Endothelial cell of umbilical vein (primary cell): ENCODE measurements at regions not wholly inside any gene's neighbourhood (a gene's known extent, or its start where the extent isn't known, plus 50 kb on each side); places are given as distances from the start of the nearest gene placed in this dataset.

Source experiments
- BruUV-seq: library from RNA; stranded (reverse); fragments of 400-500 nt; replicated peaks from 2 replicates; lab custom pipeline; 2021; lab: Mats Ljungman, UMichigan
- CTCF ChIA-PET: fragments of 300-600, 350-600 bp; sonication (Branson Sonifier 250); formaldehyde crosslinking; loops from one replicate; lab custom pipeline; 2021; ENCODE audit warnings: antibody characterized with exemption, inconsistent platforms; lab: Charles Lee
- POLR2A ChIA-PET: fragments of 300-600, 350-600 bp; sonication (Branson Sonifier 250); formaldehyde crosslinking; loops from one replicate; lab custom pipeline; 2021; ENCODE audit warnings: antibody characterized with exemption, inconsistent platforms; lab: Charles Lee
- DNase-seq: peaks from one replicate; pipeline ENCODE4 v3.0.0-alpha.2; 2011; ENCODE audit warnings: low read depth, low spot score
- FAIRE-seq: peaks from 2 replicates; lab custom pipeline; 2011; peaks lifted over from hg19 to GRCh38; lab: Jason Lieb, UNC
- H2AFZ ChIP-seq: 2 replicates; pipeline ENCODE4 v1.6.0; 2012; ENCODE audit warnings: low read depth, low read length, control low read depth, inconsistent platforms
- H3K27ac ChIP-seq: 2 replicates; pipeline ENCODE4 v1.5.1; 2011; ENCODE audit warnings: low read depth, mild to moderate bottlenecking, control low read depth, low read length, moderate library complexity; ENCODE audit not compliant: insufficient read depth
- H3K27me3 ChIP-seq, 2 experiments: 2 replicates each; pipeline versions ENCODE4 v1.6.0 to v1.6.1; 2011; ENCODE audit warnings: low read length in 2 of 2, mixed read lengths in 1 of 2; ENCODE audit not compliant: control insufficient read depth in 2 of 2, insufficient read depth in 2 of 2
- H3K36me3 ChIP-seq, 2 experiments: 2 replicates in 1 of 2; 3 replicates in 1 of 2; pipeline ENCODE4 v1.5.1; 2011; ENCODE audit warnings: low read length in 2 of 2, mild to moderate bottlenecking in 1 of 2, moderate library complexity in 1 of 2; ENCODE audit not compliant: control insufficient read depth in 2 of 2, insufficient read depth in 2 of 2; ENCODE audit errors: extremely low read depth in 1 of 2
- H3K4me1 ChIP-seq: 3 replicates; pipeline ENCODE4 v1.5.1; 2011; ENCODE audit warnings: mild to moderate bottlenecking, low read length; ENCODE audit not compliant: control insufficient read depth, insufficient read depth; ENCODE audit errors: extremely low read depth
- H3K4me2 ChIP-seq: 2 replicates; pipeline ENCODE4 v1.6.1; 2011; ENCODE audit warnings: low read length, control low read depth, mixed read lengths; ENCODE audit not compliant: insufficient read depth
- H3K4me3 ChIP-seq, 3 experiments: fragments of 200-600 bp in 1 of 3; sonication (generic), shearing (Covaris generic) in 1 of 3; replicated peaks in 1 of 3; 2 replicates each; pipeline ENCODE4 v1.5.1; 2011 to 2016; ENCODE audit warnings: control low read depth in 3 of 3, low read length in 3 of 3, mild to moderate bottlenecking in 2 of 3, inconsistent platforms in 1 of 3, low read depth in 1 of 3, moderate library complexity in 1 of 3; ENCODE audit not compliant: insufficient read depth in 1 of 3
- H3K79me2 ChIP-seq: 2 replicates; pipeline ENCODE4 v1.6.0; 2012; ENCODE audit warnings: low read length, inconsistent platforms; ENCODE audit not compliant: control insufficient read depth, insufficient read depth
- H3K9ac ChIP-seq: replicated peaks from 2 replicates; pipeline ENCODE3; 2011; ENCODE audit warnings: low read length, control low read depth; ENCODE audit not compliant: insufficient read depth; ENCODE audit errors: extremely low read depth
- H3K9me1 ChIP-seq: replicated peaks from 3 replicates; pipeline ENCODE4 v1.6.0; 2011; ENCODE audit warnings: mild to moderate bottlenecking, low read length; ENCODE audit not compliant: control insufficient read depth, insufficient read depth; ENCODE audit errors: extremely low read depth
- H3K9me3 ChIP-seq: replicated peaks from 2 replicates; pipeline ENCODE4 v1.5.1; 2012; ENCODE audit warnings: low read length, inconsistent platforms; ENCODE audit not compliant: control insufficient read depth, insufficient read depth
- H4K20me1 ChIP-seq: replicated peaks from 2 replicates; pipeline ENCODE3; 2011; ENCODE audit warnings: mild to moderate bottlenecking, low read length; ENCODE audit not compliant: control insufficient read depth, insufficient read depth; ENCODE audit errors: extremely low read depth
- CTCF ChIP-seq, 2 donors: IDR thresholded peaks; 1 replicate in 1 of 2; 2 replicates in 1 of 2; pipeline ENCODE4 v1.5.1; 2011; ENCODE audit warnings: low read length in 2 of 2, mild to moderate bottlenecking in 2 of 2, moderate library complexity in 2 of 2, control low read depth in 1 of 2, inconsistent platforms in 1 of 2, low read depth in 1 of 2; ENCODE audit not compliant: insufficient read depth in 1 of 2; ENCODE audit errors: extremely low read depth in 1 of 2
- EZH2 ChIP-seq: IDR thresholded peaks from 2 replicates; pipeline ENCODE4 v1.6.1; 2012; ENCODE audit warnings: borderline replicate concordance, low read depth, mild to moderate bottlenecking, moderate library complexity, low read length, inconsistent platforms; ENCODE audit not compliant: severe bottlenecking
- FOS ChIP-seq: IDR thresholded peaks from 2 replicates; pipeline ENCODE4 v1.6.1; 2011; ENCODE audit warnings: mild to moderate bottlenecking, low read length, moderate library complexity, borderline replicate concordance; ENCODE audit not compliant: insufficient read depth
- GATA2 ChIP-seq: IDR thresholded peaks from 2 replicates; pipeline ENCODE4 v1.7.0; 2011; ENCODE audit warnings: low read depth, mild to moderate bottlenecking, moderate library complexity, mixed read lengths, low read length; ENCODE audit not compliant: insufficient read length, insufficient read depth
- JUN ChIP-seq: IDR thresholded peaks from 2 replicates; pipeline ENCODE4 v1.6.1; 2011; ENCODE audit warnings: borderline replicate concordance, low read depth; ENCODE audit not compliant: insufficient read length, insufficient read depth
- MAX ChIP-seq: IDR thresholded peaks from 2 replicates; pipeline ENCODE4 v1.6.1; 2011; ENCODE audit not compliant: insufficient read depth, insufficient read length
- MYC ChIP-seq: IDR thresholded peaks from one replicate; pipeline ENCODE4 v1.6.1; 2011; ENCODE audit warnings: mild to moderate bottlenecking, low read depth, low read length
- POLR2A ChIP-seq: IDR thresholded peaks from 2 replicates; pipeline ENCODE4 v1.6.1; 2012; ENCODE audit warnings: low read depth, mild to moderate bottlenecking, control low read depth, low read length
- POLR2AphosphoS5 ChIP-seq: IDR thresholded peaks from 2 replicates; pipeline ENCODE4 v1.6.1; 2012; ENCODE audit warnings: low read depth, mild to moderate bottlenecking, control low read depth, low read length, moderate library complexity; ENCODE audit not compliant: insufficient read depth
- dilution Hi-C: fragments of 300-500 bp; cut with MboI; formaldehyde crosslinking; loops from one replicate; pipeline ENCODE4 v1.15.0; 2019; ENCODE audit warnings: low sequenced_read_pairs; ENCODE audit not compliant: extremely low pct_ligation_motif_present
- intact Hi-C: fragments of 100-400 bp; cut with micrococcal nuclease; formaldehyde crosslinking; loops from one replicate; pipeline ENCODE4 v1.10.0; 2022

GRCh38 chr4:154039435-154040343 lies 250.8 kb upstream of the SFRP2 start:
- Histone ChIP-seq H3K79me2 (no peaks in the 10 kb centered on the region), H3K27me3 (no peaks in the 10 kb centered on the region), H3K4me1 (no peaks in the 10 kb centered on the region), H3K27ac (no peak overlapping the region), H3K9me1 (no peaks in the 10 kb centered on the region), H3K4me3 (no peak overlapping the region), H3K36me3 (no peaks in the 10 kb centered on the region), H3K9ac (no peak overlapping the region), H3K4me2 (no peak overlapping the region), H2AFZ (no peak overlapping the region), H4K20me1 (no peaks in the 10 kb centered on the region), H3K9me3 (no peaks in the 10 kb centered on the region)
- DNase-seq (no peak), FAIRE-seq (no peak)
- no TSS peak for BruUV-seq
- dilution Hi-C loops = no loop called here
- TF ChIP-seq MYC (no peak), EZH2 (no peak), POLR2AphosphoS5 (no peak), POLR2A (no peak), JUN (no peak), FOS (no peak), CTCF (IDR thresholded peaks at IDR 0.05; ENCODE audit: extremely low read depth in 1 of 2, insufficient read depth in 1 of 2, low read depth in 1 of 2, low read length in 2 of 2) (no peak), MAX (no peak), GATA2 (no peak)
- CTCF ChIA-PET = no interaction called here
- intact Hi-C loops = no loop called here
- POLR2A ChIA-PET = no interaction called here
